ENCODE measurements at regions not wholly inside any gene's neighbourhood (a gene's known extent, or its start where the extent isn't known, plus 50 kb on each side); places are given as distances from the start of the nearest gene placed in this dataset.
A peak's percentile ranks its signal among the peaks of the same experiment; 100 is the strongest.

GRCh38 chr6:19369785-19370184 is 467.4 kb upstream of the ID4 start:
- H3K4me3 ChIP-seq (ENCODE audit: low read length), result no peak overlapping the region

GRCh38 chr6:19370831-19371230 is 466.3 kb upstream of the ID4 start:
- Mint-ChIP-seq H3K36me3 (ENCODE audit: low read depth) (no peaks in the 10 kb centered on the region), H3K27ac (no peak overlapping the region), H3K4me3 (no peak overlapping the region), H3K27me3 (ENCODE audit: insufficient read depth) (no peaks in the 10 kb centered on the region), H3K9me3 (no peaks in the 10 kb centered on the region), H3K4me1 (peaks cover 2% of the 10 kb centered on the region)
- Histone ChIP-seq H3K9me3 (ENCODE audit: control insufficient read depth, low read length) (no peaks in the 10 kb centered on the region), H3K4me3 (ENCODE audit: low read length) (no peak overlapping the region), H3K36me3 (ENCODE audit: control insufficient read depth, insufficient read depth, low read length) (no peaks in the 10 kb centered on the region), H3K27me3 (ENCODE audit: control insufficient read depth, insufficient read depth, low read length, poor library complexity, severe bottlenecking) (no peaks in the 10 kb centered on the region), H3K27ac (ENCODE audit: low read depth, low read length) (no peak overlapping the region), H3K4me1 (ENCODE audit: control insufficient read depth, insufficient read depth, low read length) (no peaks in the 10 kb centered on the region), H3K9ac (ENCODE audit: extremely low read depth, low read length, poor library complexity, severe bottlenecking) (no peak overlapping the region)
- DNase-seq, result no peak
- TF ChIP-seq CTCF (conservative IDR thresholded peaks at IDR 0.05), result no peak
- 67 to 83% methylated on average over 2 to 3 of the region's 3 CpGs for WGBS, 2 experiments (ENCODE audit: insufficient coverage in 1 of 2, insufficient read length in 1 of 2)

More at GRCh38 chr6:19369785-19370184, 467.4 kb upstream of the ID4 start:
- DNase-seq, result no peak
- Histone ChIP-seq H3K36me3 (ENCODE audit: control insufficient read depth, insufficient read depth, low read length) (no peaks in the 10 kb centered on the region), H3K4me1 (ENCODE audit: control insufficient read depth, insufficient read depth, low read length) (no peaks in the 10 kb centered on the region), H3K27me3 (ENCODE audit: control insufficient read depth, insufficient read depth, low read length, poor library complexity, severe bottlenecking) (no peaks in the 10 kb centered on the region), H3K9me3 (ENCODE audit: control insufficient read depth, low read length) (no peaks in the 10 kb centered on the region), H3K27ac (ENCODE audit: low read depth, low read length) (peak overlapping the region; percentile 44), H3K9ac (ENCODE audit: extremely low read depth, low read length, poor library complexity, severe bottlenecking) (no peak overlapping the region)
- H3K9me3 Mint-ChIP-seq, result no peaks in the 10 kb centered on the region
- H3K4me1 Mint-ChIP-seq, result peaks cover 2% of the 10 kb centered on the region
- no peak for TF ChIP-seq CTCF (conservative IDR thresholded peaks at IDR 0.05)
- no peak overlapping the region for H3K27ac Mint-ChIP-seq
- H3K27me3 Mint-ChIP-seq (ENCODE audit: insufficient read depth), result no peaks in the 10 kb centered on the region
- H3K4me3 Mint-ChIP-seq, result no peak overlapping the region
- H3K36me3 Mint-ChIP-seq (ENCODE audit: low read depth), result no peaks in the 10 kb centered on the region

DNA sequence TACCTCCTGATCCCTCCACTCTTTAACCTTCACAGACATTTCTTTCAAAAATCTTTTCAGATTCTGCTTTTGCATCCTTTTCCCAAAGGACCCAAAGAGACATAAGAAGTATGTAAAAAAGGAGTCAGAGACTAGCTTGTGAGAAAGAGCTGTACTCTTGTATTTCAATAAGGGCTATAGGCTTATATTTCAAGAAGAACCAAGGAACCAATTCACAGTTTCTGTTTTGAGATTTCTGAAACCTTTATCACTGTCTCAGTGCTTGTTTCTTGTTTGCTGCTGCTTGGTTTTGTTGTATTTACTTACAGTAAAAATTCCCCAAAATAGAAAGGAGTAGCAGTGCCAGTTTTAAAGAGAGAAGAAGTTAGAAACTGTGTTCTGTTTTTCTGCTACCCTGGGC is 461.6 kb upstream of the ID4 start:
- Mint-ChIP-seq H3K4me1 (peaks cover 2% of the 10 kb centered on the region), H3K27me3 (ENCODE audit: insufficient read depth) (no peaks in the 10 kb centered on the region), H3K9me3 (no peaks in the 10 kb centered on the region), H3K27ac (no peak overlapping the region), H3K36me3 (ENCODE audit: low read depth) (no peaks in the 10 kb centered on the region), H3K4me3 (no peak overlapping the region)
- Histone ChIP-seq H3K27me3 (ENCODE audit: control insufficient read depth, insufficient read depth, low read length, poor library complexity, severe bottlenecking) (no peaks in the 10 kb centered on the region), H3K9me3 (ENCODE audit: control insufficient read depth, low read length) (no peaks in the 10 kb centered on the region), H3K4me1 (ENCODE audit: control insufficient read depth, insufficient read depth, low read length) (no peaks in the 10 kb centered on the region), H3K36me3 (ENCODE audit: control insufficient read depth, insufficient read depth, low read length) (no peaks in the 10 kb centered on the region), H3K9ac (ENCODE audit: extremely low read depth, low read length, poor library complexity, severe bottlenecking) (no peak overlapping the region), H3K27ac (ENCODE audit: low read depth, low read length) (no peak overlapping the region), H3K4me3 (ENCODE audit: low read length) (no peak overlapping the region)
- TF ChIP-seq CTCF (conservative IDR thresholded peaks at IDR 0.05), result no peak
- no peak for DNase-seq

Data from endodermal cell (in vitro differentiated cells).